Astrocyte (in vitro differentiated cells and primary cell): ENCODE measurements at regions not wholly inside any gene's neighbourhood (a gene's known extent, or its start where the extent isn't known, plus 50 kb on each side); places are given as distances from the start of the nearest gene placed in this dataset.

Experiments used
- CTCF ChIP-seq: IDR thresholded peaks from 2 replicates; pipeline ENCODE4 v1.5.1; 2011; ENCODE audit warnings: low read depth, mild to moderate bottlenecking, inconsistent platforms, low read length, moderate library complexity; ENCODE audit not compliant: insufficient read depth
- EZH2 ChIP-seq: IDR thresholded peaks from 2 replicates; pipeline ENCODE4 v1.6.1; 2012; ENCODE audit warnings: mild to moderate bottlenecking, low read length, inconsistent platforms; ENCODE audit not compliant: insufficient read depth

- TF ChIP-seq EZH2: no peak
- no peak for TF ChIP-seq CTCF
Observed at GRCh38 chr6:167659046-167659445, 167.7 kb upstream of the AFDN start.
